Calu3 (cell line): ENCODE measurements at regions not wholly inside any gene's neighbourhood (a gene's known extent, or its start where the extent isn't known, plus 50 kb on each side); places are given as distances from the start of the nearest gene placed in this dataset.

Experiments used
- BruUV-seq: library from RNA; stranded (reverse); fragments of 400-500 nt; replicated peaks from 2 replicates; lab custom pipeline; 2021; lab: Mats Ljungman, UMichigan
- CTCF ChIA-PET: fragments of 300-600 bp; sonication (Branson Sonifier 250); formaldehyde crosslinking; loops from one replicate; lab custom pipeline; 2022; ENCODE audit warnings: antibody characterized with exemption; lab: Charles Lee
- DNase-seq: peaks from one replicate; pipeline ENCODE4 v3.0.0; 2022
- H3K27ac Mint-ChIP-seq: one replicate; pipeline ENCODE4 v1.8.0; 2022; ENCODE audit warnings: mixed read lengths; ENCODE audit not compliant: unreplicated experiment
- H3K27me3 Mint-ChIP-seq: one replicate; pipeline ENCODE4 v1.8.0; 2022; ENCODE audit warnings: mixed read lengths; ENCODE audit not compliant: unreplicated experiment
- H3K36me3 Mint-ChIP-seq: one replicate; pipeline ENCODE4 v1.8.0; 2022; ENCODE audit warnings: mild to moderate bottlenecking, moderate library complexity, mixed read lengths; ENCODE audit not compliant: insufficient read depth, unreplicated experiment
- H3K4me1 Mint-ChIP-seq: one replicate; pipeline ENCODE4 v1.8.0; 2022; ENCODE audit warnings: mild to moderate bottlenecking, low read depth, mixed read lengths; ENCODE audit not compliant: unreplicated experiment
- H3K4me3 Mint-ChIP-seq: one replicate; pipeline ENCODE4 v1.8.0; 2022; ENCODE audit warnings: mild to moderate bottlenecking, low read depth, moderate library complexity, mixed read lengths; ENCODE audit not compliant: unreplicated experiment
- H3K9me3 Mint-ChIP-seq: one replicate; pipeline ENCODE4 v1.8.0; 2022; ENCODE audit warnings: low read depth, mixed read lengths; ENCODE audit not compliant: unreplicated experiment
- intact Hi-C: fragments of 100-400 bp; cut with micrococcal nuclease; formaldehyde crosslinking; loops from one replicate; pipeline ENCODE4 v1.10.0; 2022; ENCODE audit not compliant: unreplicated experiment
- TF ChIP-seq, protein P1 (sequence below): fragments of 200-600 bp; IDR thresholded peaks from one replicate; pipeline ENCODE4 v1.8.0; 2022; ENCODE audit warnings: antibody characterized with exemption; ENCODE audit not compliant: unreplicated experiment

DNA sequence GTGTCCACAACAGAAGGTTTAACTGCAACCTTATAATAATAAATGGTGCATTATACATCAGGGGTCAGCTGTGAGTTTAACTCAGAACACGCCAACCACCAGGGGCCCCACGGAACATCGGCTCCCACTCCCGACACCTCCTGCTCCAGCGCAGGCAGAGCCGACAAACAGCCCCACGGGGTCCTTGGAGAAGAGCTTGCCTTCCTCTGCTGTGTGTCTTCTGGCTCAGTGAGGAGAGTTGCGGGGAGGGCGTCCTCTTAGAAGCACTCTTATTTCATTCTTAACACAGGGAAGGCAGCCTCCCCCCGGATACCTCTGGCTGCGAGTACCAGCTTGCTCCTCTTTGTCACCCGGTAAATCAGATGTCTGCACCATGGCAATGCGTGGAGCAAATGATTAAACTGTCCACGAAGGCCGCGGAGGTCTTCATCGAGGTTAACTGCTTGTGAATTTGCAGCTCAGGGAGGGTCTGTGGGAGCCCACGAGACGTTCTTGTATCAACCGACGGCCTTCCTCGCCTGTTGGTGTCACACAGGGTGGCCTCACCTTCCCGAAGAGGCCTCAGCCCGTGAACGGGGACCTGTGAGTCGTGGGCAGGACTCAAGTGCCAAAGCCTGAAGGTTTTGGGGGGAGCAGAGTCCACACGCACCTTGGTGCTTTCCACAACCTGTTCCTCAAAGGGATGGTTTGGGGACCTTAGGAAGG lies 464.0 kb downstream of the BRD1 start:
- Mint-ChIP-seq H3K27ac (no peak overlapping the region), H3K4me3 (no peak overlapping the region), H3K9me3 (peaks cover 4% of the 10 kb centered on the region), H3K36me3 (no peaks in the 10 kb centered on the region), H3K27me3 (peaks cover 40% of the 10 kb centered on the region), H3K4me1 (no peaks in the 10 kb centered on the region)
- TF ChIP-seq, protein P1, sequence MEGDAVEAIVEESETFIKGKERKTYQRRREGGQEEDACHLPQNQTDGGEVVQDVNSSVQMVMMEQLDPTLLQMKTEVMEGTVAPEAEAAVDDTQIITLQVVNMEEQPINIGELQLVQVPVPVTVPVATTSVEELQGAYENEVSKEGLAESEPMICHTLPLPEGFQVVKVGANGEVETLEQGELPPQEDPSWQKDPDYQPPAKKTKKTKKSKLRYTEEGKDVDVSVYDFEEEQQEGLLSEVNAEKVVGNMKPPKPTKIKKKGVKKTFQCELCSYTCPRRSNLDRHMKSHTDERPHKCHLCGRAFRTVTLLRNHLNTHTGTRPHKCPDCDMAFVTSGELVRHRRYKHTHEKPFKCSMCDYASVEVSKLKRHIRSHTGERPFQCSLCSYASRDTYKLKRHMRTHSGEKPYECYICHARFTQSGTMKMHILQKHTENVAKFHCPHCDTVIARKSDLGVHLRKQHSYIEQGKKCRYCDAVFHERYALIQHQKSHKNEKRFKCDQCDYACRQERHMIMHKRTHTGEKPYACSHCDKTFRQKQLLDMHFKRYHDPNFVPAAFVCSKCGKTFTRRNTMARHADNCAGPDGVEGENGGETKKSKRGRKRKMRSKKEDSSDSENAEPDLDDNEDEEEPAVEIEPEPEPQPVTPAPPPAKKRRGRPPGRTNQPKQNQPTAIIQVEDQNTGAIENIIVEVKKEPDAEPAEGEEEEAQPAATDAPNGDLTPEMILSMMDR = no peak
- intact Hi-C loops = no loop called here
- no TSS peak for BruUV-seq
- no peak for DNase-seq
- CTCF ChIA-PET = no interaction called here

DNA sequence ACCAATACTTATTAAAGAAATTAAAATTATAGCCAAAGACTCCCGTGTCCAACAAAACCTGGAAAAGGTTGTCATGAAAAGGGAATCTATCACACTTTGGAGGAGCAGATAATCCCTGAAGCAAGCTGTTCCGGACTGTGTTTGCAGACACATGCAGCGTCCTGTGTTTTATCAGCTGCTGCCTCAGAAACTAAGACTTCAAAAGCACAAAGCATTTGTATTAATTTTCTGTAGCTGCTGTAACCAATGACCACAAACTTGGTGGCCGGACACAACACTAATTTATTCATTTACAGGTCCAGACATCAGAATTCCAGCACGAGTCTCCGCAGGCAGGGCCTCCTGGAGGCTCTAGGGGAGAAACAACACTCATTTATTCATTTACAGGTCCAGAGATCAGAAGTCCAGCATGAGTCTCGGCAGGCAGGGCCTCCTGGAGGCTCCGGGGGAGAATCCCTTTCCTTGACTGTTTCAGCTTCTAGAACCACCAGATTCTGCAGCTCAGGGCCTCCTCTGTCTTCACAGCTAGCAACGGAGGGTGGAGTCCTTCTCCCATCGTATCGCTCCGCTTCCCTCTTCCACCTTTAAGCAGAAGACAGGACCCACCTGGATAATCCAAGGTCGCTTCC lies 465.3 kb downstream of the BRD1 start:
- Mint-ChIP-seq H3K9me3 (peaks cover 4% of the 10 kb centered on the region), H3K4me1 (no peaks in the 10 kb centered on the region), H3K4me3 (no peak overlapping the region), H3K27me3 (peaks cover 29% of the 10 kb centered on the region), H3K27ac (no peak overlapping the region), H3K36me3 (no peaks in the 10 kb centered on the region)
- DNase-seq = no peak
- CTCF ChIA-PET = no interaction called here
- TF ChIP-seq, protein P1 = no peak
- no TSS peak for BruUV-seq
- intact Hi-C loops = no loop called here

DNA sequence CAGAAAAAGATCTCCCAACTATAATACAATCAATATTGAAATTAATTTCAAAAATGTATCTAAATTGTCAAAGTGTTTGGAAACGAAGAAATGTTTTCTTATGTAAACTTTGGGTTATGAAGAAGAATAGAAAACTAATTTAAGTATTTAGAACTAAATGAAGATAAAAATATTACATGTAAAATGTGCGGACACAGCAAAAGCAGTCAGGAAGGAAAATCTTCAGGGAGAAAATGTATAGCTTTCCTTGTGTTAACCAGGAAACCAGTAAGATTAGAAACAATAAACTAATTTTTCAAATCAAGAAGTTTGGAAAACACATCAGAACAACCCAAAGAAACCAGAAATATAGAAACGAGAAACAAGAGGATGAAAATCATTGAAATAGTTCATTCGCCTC lies 466.5 kb downstream of the BRD1 start:
- intact Hi-C loops = no loop called here
- Mint-ChIP-seq H3K4me3 (no peak overlapping the region), H3K36me3 (no peaks in the 10 kb centered on the region), H3K27me3 (peaks cover 35% of the 10 kb centered on the region), H3K9me3 (peaks cover 4% of the 10 kb centered on the region), H3K4me1 (no peaks in the 10 kb centered on the region), H3K27ac (no peak overlapping the region)
- TF ChIP-seq, protein P1 = no peak
- CTCF ChIA-PET = no interaction called here
- no peak for DNase-seq
- no TSS peak for BruUV-seq

DNA sequence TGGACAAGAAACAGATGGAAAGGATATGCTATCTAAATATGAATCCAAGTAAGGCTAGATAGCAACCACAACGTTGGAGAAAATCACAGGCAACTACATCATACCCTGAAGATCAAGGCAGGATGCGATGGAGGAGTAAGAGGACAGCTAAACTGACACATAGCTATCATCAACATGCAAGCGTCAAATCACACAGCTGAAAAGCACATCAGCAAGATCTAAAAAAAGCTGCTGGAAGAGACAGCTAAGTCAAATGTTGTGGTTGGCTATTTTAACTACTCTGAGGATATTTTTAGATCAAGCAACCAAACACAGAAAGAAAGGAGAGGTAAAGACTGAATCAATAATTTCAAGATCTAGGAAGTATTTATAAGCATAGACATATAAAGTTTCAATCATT lies 466.9 kb downstream of the BRD1 start:
- CTCF ChIA-PET = no interaction called here
- no peak overlapping the region for H3K27ac Mint-ChIP-seq
- H3K4me3 Mint-ChIP-seq = no peak overlapping the region
- BruUV-seq = no TSS peak
- TF ChIP-seq, protein P1 = no peak
- DNase-seq = no peak
- H3K36me3 Mint-ChIP-seq = no peaks in the 10 kb centered on the region
- peaks cover 35% of the 10 kb centered on the region for H3K27me3 Mint-ChIP-seq
- no peaks in the 10 kb centered on the region for H3K4me1 Mint-ChIP-seq
- H3K9me3 Mint-ChIP-seq = peaks cover 2% of the 10 kb centered on the region
- intact Hi-C loops = no loop called here
